Kidney epithelial cell (primary cell): ENCODE measurements at regions not wholly inside any gene's neighbourhood (a gene's known extent, or its start where the extent isn't known, plus 50 kb on each side); places are given as distances from the start of the nearest gene placed in this dataset.

Experiments
- DNase-seq: peaks from one replicate; pipeline ENCODE4 v3.0.0-alpha.2; 2010; ENCODE audit warnings: low read depth
- H3K27me3 ChIP-seq: 2 replicates; pipeline ENCODE4 v1.6.0; 2011; ENCODE audit warnings: low read length; ENCODE audit not compliant: control insufficient read depth, insufficient read depth
- H3K36me3 ChIP-seq: 2 replicates; pipeline ENCODE4 v1.5.1; 2011; ENCODE audit warnings: low read length; ENCODE audit not compliant: control insufficient read depth, insufficient read depth
- H3K4me3 ChIP-seq: 2 replicates; pipeline ENCODE4 v1.5.1; 2011; ENCODE audit warnings: low read depth, mild to moderate bottlenecking, control low read depth, low read length
- TF ChIP-seq, protein P1 (sequence below): IDR thresholded peaks from 2 replicates; pipeline ENCODE4 v1.5.1; 2011; ENCODE audit warnings: mild to moderate bottlenecking, moderate library complexity, low read length, control low read depth, inconsistent platforms; ENCODE audit not compliant: insufficient read depth, poor library complexity, severe bottlenecking

GRCh38 chr11:69971741-69972140, 106.4 kb upstream of the ANO1 start:
- peaks cover 5% of the 10 kb centered on the region for H3K27me3 ChIP-seq
- H3K4me3 ChIP-seq = no peak overlapping the region
- no peak for DNase-seq
- TF ChIP-seq, protein P1, sequence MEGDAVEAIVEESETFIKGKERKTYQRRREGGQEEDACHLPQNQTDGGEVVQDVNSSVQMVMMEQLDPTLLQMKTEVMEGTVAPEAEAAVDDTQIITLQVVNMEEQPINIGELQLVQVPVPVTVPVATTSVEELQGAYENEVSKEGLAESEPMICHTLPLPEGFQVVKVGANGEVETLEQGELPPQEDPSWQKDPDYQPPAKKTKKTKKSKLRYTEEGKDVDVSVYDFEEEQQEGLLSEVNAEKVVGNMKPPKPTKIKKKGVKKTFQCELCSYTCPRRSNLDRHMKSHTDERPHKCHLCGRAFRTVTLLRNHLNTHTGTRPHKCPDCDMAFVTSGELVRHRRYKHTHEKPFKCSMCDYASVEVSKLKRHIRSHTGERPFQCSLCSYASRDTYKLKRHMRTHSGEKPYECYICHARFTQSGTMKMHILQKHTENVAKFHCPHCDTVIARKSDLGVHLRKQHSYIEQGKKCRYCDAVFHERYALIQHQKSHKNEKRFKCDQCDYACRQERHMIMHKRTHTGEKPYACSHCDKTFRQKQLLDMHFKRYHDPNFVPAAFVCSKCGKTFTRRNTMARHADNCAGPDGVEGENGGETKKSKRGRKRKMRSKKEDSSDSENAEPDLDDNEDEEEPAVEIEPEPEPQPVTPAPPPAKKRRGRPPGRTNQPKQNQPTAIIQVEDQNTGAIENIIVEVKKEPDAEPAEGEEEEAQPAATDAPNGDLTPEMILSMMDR = no peak
- H3K36me3 ChIP-seq = no peaks in the 10 kb centered on the region

DNA sequence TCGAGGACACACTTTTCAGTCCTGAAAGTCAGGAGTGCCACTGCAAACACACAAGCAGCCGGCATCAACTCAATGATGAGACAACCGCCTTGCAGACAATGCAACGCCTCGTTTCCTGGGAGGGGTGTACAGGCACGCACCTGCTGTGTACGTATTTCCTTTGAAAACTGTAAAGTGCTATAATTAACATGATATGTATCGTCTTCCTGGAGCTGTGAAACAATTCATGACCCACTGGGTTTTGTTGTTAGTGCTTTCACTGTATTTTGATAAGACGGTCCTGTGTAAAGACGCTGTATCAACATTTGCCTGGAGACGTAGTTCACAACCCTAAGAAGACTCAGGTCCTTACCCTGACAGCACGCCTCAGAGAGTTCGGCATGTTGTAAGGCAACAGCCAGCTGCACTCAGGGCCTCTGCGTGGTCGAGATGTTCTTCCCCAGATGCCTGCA, 105.7 kb upstream of the ANO1 start:
- Histone ChIP-seq H3K36me3 (no peaks in the 10 kb centered on the region), H3K27me3 (peaks cover 5% of the 10 kb centered on the region), H3K4me3 (no peak overlapping the region)
- TF ChIP-seq, protein P1 = no peak
- no peak for DNase-seq

DNA sequence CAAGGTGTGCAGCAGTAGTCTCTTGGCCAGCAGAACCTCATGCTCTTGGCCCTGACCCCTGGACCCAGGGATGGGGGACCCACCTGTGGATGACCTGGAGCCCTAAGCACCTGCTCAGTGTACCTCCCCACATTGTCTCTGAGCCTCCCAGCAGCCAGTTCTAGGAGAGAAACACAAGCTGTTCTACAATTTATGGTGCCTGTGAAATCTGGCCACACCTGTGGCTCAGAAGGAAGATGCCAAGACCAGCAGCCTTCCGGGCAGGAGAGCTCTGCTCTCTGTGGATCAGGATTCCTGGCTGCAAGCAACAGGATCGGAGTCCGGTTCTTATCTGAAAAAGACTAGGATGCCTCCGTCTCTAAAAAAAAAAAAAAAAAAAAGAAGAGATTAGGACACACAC, 103.6 kb upstream of the ANO1 start:
- no peak overlapping the region for H3K4me3 ChIP-seq
- TF ChIP-seq, protein P1 = no peak
- peaks cover 10% of the 10 kb centered on the region for H3K27me3 ChIP-seq
- H3K36me3 ChIP-seq = no peaks in the 10 kb centered on the region
- no peak for DNase-seq

GRCh38 chr11:69975822-69976221, 102.3 kb upstream of the ANO1 start:
- TF ChIP-seq, protein P1 = no peak
- Histone ChIP-seq H3K27me3 (peaks cover 9% of the 10 kb centered on the region), H3K36me3 (no peaks in the 10 kb centered on the region), H3K4me3 (no peak overlapping the region)
- no peak for DNase-seq

DNA sequence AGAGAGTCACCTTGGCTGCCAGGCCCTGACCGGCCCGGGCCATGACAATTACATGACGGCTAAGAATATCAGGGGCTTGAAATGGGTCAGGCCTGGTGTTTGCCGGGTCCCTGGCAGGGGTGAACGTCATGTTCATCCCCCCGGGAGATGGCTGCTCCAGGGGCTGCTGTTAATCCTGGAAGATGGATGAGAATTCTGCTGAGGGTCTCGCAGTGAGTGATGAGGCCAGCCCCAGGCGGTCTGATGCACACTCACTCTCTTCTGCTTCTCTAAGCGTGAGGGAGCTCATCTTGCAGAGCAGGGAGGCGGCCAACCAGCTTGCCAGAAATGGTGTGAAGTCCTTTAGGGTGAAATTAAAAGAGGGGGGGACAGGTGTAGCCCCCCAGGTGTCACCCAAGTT, 101.3 kb upstream of the ANO1 start:
- TF ChIP-seq, protein P1 = no peak
- Histone ChIP-seq H3K27me3 (peaks cover 9% of the 10 kb centered on the region), H3K4me3 (no peak overlapping the region), H3K36me3 (no peaks in the 10 kb centered on the region)
- no peak for DNase-seq

DNA sequence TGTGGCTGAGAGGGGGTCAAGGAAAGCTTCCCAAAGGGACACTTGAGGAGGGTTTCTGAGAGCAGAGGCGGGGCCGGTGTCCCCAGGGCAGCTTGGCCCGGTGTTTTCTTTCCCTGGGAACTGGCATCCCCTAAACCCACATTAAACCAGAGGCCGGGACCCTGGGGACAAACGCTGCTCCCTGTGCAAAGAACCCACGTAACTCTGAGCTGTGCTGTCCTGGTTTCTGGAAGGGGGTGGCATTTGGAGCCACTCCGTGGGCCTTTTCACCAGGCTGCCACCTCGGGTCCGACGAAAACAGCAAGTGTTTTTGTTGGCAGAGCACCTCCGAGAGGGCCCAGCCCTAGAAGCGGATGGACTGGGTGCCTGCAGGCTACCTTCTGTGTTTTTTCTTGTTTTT, 100.2 kb upstream of the ANO1 start:
- peaks cover 14% of the 10 kb centered on the region for H3K27me3 ChIP-seq
- H3K4me3 ChIP-seq = no peak overlapping the region
- H3K36me3 ChIP-seq = no peaks in the 10 kb centered on the region
- TF ChIP-seq, protein P1 = no peak
- no peak for DNase-seq
